ENCODE measurements at regions not wholly inside any gene's neighbourhood (a gene's known extent, or its start where the extent isn't known, plus 50 kb on each side); places are given as distances from the start of the nearest gene placed in this dataset.
"Not testable (repeated sequence)": the region's sequence is repeated elsewhere in the genome, so short reads cannot be mapped to it uniquely, and the experiment has no call there.

- Mint-ChIP-seq H3K27ac (no peak overlapping the region), H3K4me1 (no peaks in the 10 kb centered on the region), H3K9me3 (peaks cover 4 to 24% (median 10%) of the 10 kb centered on the region in 7 donors), H3K36me3 (no peaks in the 10 kb centered on the region), H3K27me3 (no peaks in the 10 kb centered on the region), H3K4me3 (no peak overlapping the region)
- Histone ChIP-seq H3K36me3 (ENCODE audit: control insufficient read depth, insufficient read depth, low read length) (no peaks in the 10 kb centered on the region), H3K27ac (ENCODE audit: insufficient read depth, low read length, poor library complexity, severe bottlenecking) (no peak overlapping the region), H3K27me3 (ENCODE audit: control insufficient read depth, insufficient read depth, low read length) (no peaks in the 10 kb centered on the region), H3K4me3 (ENCODE audit: low read depth, low read length) (no peak overlapping the region), H3K9me3 (ENCODE audit: control insufficient read depth in 2 of 2, low read length in 2 of 2) (no peaks in the 10 kb centered on the region), H3K4me1 (ENCODE audit: control insufficient read depth, insufficient read depth, low read length, poor library complexity, severe bottlenecking) (no peaks in the 10 kb centered on the region)
- ATAC-seq (ENCODE audit: low read depth in 2 of 2): no peak
- DNase-seq: no peak
Measured at GRCh38 chr4:60724623-60725022, 475.5 kb upstream of the ADGRL3 start.

- no peaks in the 10 kb centered on the region for H3K36me3 Mint-ChIP-seq
- Histone ChIP-seq H3K4me3 (ENCODE audit: low read depth, low read length) (no peak overlapping the region), H3K36me3 (ENCODE audit: control insufficient read depth, insufficient read depth, low read length) (no peaks in the 10 kb centered on the region), H3K4me1 (ENCODE audit: control insufficient read depth, insufficient read depth, low read length, poor library complexity, severe bottlenecking) (no peaks in the 10 kb centered on the region), H3K9me3 (ENCODE audit: control insufficient read depth in 2 of 2, low read length in 2 of 2) (no peaks in the 10 kb centered on the region), H3K27ac (ENCODE audit: insufficient read depth, low read length, poor library complexity, severe bottlenecking) (no peak overlapping the region), H3K27me3 (ENCODE audit: control insufficient read depth, insufficient read depth, low read length) (no peaks in the 10 kb centered on the region)
- no peaks in the 10 kb centered on the region for H3K27me3 Mint-ChIP-seq
- ATAC-seq (ENCODE audit: low read depth in 2 of 2) (no peak), DNase-seq (no peak)
- no peaks in the 10 kb centered on the region for H3K4me1 Mint-ChIP-seq
- H3K4me3 Mint-ChIP-seq: no peak overlapping the region
- H3K27ac Mint-ChIP-seq: no peak overlapping the region
- H3K9me3 Mint-ChIP-seq: peaks cover under 1 to 20% (median 9%) of the 10 kb centered on the region in 7 donors
Measured at GRCh38 chr4:60726779-60727178, 473.3 kb upstream of the ADGRL3 start.

GRCh38 chr4:60729194-60729593 is 470.9 kb upstream of the ADGRL3 start:
- Mint-ChIP-seq H3K27ac (no peak overlapping the region), H3K27me3 (no peaks in the 10 kb centered on the region), H3K4me1 (no peaks in the 10 kb centered on the region), H3K36me3 (no peaks in the 10 kb centered on the region), H3K9me3 (peaks cover 0 to 26% (median 7%) of the 10 kb centered on the region in 7 donors), H3K4me3 (no peak overlapping the region)
- Histone ChIP-seq H3K27ac (ENCODE audit: insufficient read depth, low read length, poor library complexity, severe bottlenecking) (no peak overlapping the region), H3K9me3 (ENCODE audit: control insufficient read depth in 2 of 2, low read length in 2 of 2) (no peaks in the 10 kb centered on the region), H3K27me3 (ENCODE audit: control insufficient read depth, insufficient read depth, low read length) (no peaks in the 10 kb centered on the region), H3K36me3 (ENCODE audit: control insufficient read depth, insufficient read depth, low read length) (no peaks in the 10 kb centered on the region), H3K4me3 (ENCODE audit: low read depth, low read length) (no peak overlapping the region), H3K4me1 (ENCODE audit: control insufficient read depth, insufficient read depth, low read length, poor library complexity, severe bottlenecking) (no peaks in the 10 kb centered on the region)
- ATAC-seq (ENCODE audit: low read depth in 2 of 2) (no peak), DNase-seq (no peak)

- H3K36me3 Mint-ChIP-seq; H3K4me3 ChIP-seq (ENCODE audit: low read depth, low read length); DNase-seq; H3K27ac Mint-ChIP-seq; H3K9me3 ChIP-seq (ENCODE audit: control insufficient read depth in 2 of 2, low read length in 2 of 2); H3K36me3 ChIP-seq (ENCODE audit: control insufficient read depth, insufficient read depth, low read length); H3K4me1 ChIP-seq (ENCODE audit: control insufficient read depth, insufficient read depth, low read length, poor library complexity, severe bottlenecking); H3K4me3 Mint-ChIP-seq; H3K27me3 Mint-ChIP-seq; H3K27me3 ChIP-seq (ENCODE audit: control insufficient read depth, insufficient read depth, low read length); H3K4me1 Mint-ChIP-seq; ATAC-seq (ENCODE audit: low read depth in 2 of 2); H3K27ac ChIP-seq (ENCODE audit: insufficient read depth, low read length, poor library complexity, severe bottlenecking): not testable (repeated sequence)
- H3K9me3 Mint-ChIP-seq: peaks cover 0 to 24% (median 8%) of the 10 kb centered on the region in 7 donors
Measured at GRCh38 chr4:60729764-60730163, 470.4 kb upstream of the ADGRL3 start.

GRCh38 chr4:60737858-60738257 is 462.3 kb upstream of the ADGRL3 start:
- peaks cover 4 to 46% (median 7%) of the 10 kb centered on the region in 7 donors for H3K9me3 Mint-ChIP-seq

GRCh38 chr4:60743654-60744053 is 456.5 kb upstream of the ADGRL3 start:
- ATAC-seq (ENCODE audit: low read depth in 2 of 2): no peak
- no peak overlapping the region for H3K4me3 ChIP-seq (ENCODE audit: low read depth, low read length)
- H3K27ac Mint-ChIP-seq: no peak overlapping the region

More at GRCh38 chr4:60737858-60738257, 462.3 kb upstream of the ADGRL3 start:
- H3K4me3 Mint-ChIP-seq: no peak overlapping the region
- Histone ChIP-seq H3K27ac (ENCODE audit: insufficient read depth, low read length, poor library complexity, severe bottlenecking) (no peak overlapping the region), H3K4me1 (ENCODE audit: control insufficient read depth, insufficient read depth, low read length, poor library complexity, severe bottlenecking) (no peaks in the 10 kb centered on the region), H3K27me3 (ENCODE audit: control insufficient read depth, insufficient read depth, low read length) (no peaks in the 10 kb centered on the region), H3K36me3 (ENCODE audit: control insufficient read depth, insufficient read depth, low read length) (no peaks in the 10 kb centered on the region), H3K9me3 (ENCODE audit: control insufficient read depth in 2 of 2, low read length in 2 of 2) (peaks cover 5% of the 10 kb centered on the region in 2 experiments), H3K4me3 (ENCODE audit: low read depth, low read length) (no peak overlapping the region)
- H3K36me3 Mint-ChIP-seq: no peaks in the 10 kb centered on the region
- DNase-seq (no peak), ATAC-seq (ENCODE audit: low read depth in 2 of 2) (no peak)
- no peak overlapping the region for H3K27ac Mint-ChIP-seq
- H3K4me1 Mint-ChIP-seq: no peaks in the 10 kb centered on the region
- H3K27me3 Mint-ChIP-seq: no peaks in the 10 kb centered on the region

GRCh38 chr4:60744767-60745166 is 455.4 kb upstream of the ADGRL3 start:
- no peak for DNase-seq
- Histone ChIP-seq H3K36me3 (ENCODE audit: control insufficient read depth, insufficient read depth, low read length) (no peaks in the 10 kb centered on the region), H3K27me3 (ENCODE audit: control insufficient read depth, insufficient read depth, low read length) (no peaks in the 10 kb centered on the region), H3K4me3 (ENCODE audit: low read depth, low read length) (no peak overlapping the region), H3K27ac (ENCODE audit: insufficient read depth, low read length, poor library complexity, severe bottlenecking) (no peak overlapping the region), H3K4me1 (ENCODE audit: control insufficient read depth, insufficient read depth, low read length, poor library complexity, severe bottlenecking) (no peaks in the 10 kb centered on the region), H3K9me3 (ENCODE audit: control insufficient read depth in 2 of 2, low read length in 2 of 2) (peaks cover 2 to 5% of the 10 kb centered on the region in 2 experiments)
- Mint-ChIP-seq H3K36me3 (no peaks in the 10 kb centered on the region), H3K4me1 (no peaks in the 10 kb centered on the region), H3K4me3 (no peak overlapping the region), H3K27me3 (no peaks in the 10 kb centered on the region), H3K27ac (no peak overlapping the region), H3K9me3 (peaks cover 0 to 38% (median 8%) of the 10 kb centered on the region in 7 donors)
- no peak for ATAC-seq (ENCODE audit: low read depth in 2 of 2)

More at GRCh38 chr4:60743654-60744053, 456.5 kb upstream of the ADGRL3 start:
- Histone ChIP-seq H3K9me3 (ENCODE audit: control insufficient read depth in 2 of 2, low read length in 2 of 2) (peaks cover 4 to 10% of the 10 kb centered on the region in 2 experiments), H3K27me3 (ENCODE audit: control insufficient read depth, insufficient read depth, low read length) (no peaks in the 10 kb centered on the region), H3K36me3 (ENCODE audit: control insufficient read depth, insufficient read depth, low read length) (no peaks in the 10 kb centered on the region), H3K4me1 (ENCODE audit: control insufficient read depth, insufficient read depth, low read length, poor library complexity, severe bottlenecking) (no peaks in the 10 kb centered on the region), H3K27ac (ENCODE audit: insufficient read depth, low read length, poor library complexity, severe bottlenecking) (no peak overlapping the region)
- Mint-ChIP-seq H3K36me3 (no peaks in the 10 kb centered on the region), H3K27me3 (no peaks in the 10 kb centered on the region), H3K4me1 (no peaks in the 10 kb centered on the region), H3K9me3 (peaks cover 0 to 32% (median 8%) of the 10 kb centered on the region in 7 donors), H3K4me3 (no peak overlapping the region)
- DNase-seq: no peak

GRCh38 chr4:60745800-60746571 is 454.1 kb upstream of the ADGRL3 start:
- no peak for DNase-seq
- Histone ChIP-seq H3K27ac (ENCODE audit: insufficient read depth, low read length, poor library complexity, severe bottlenecking) (no peak overlapping the region), H3K27me3 (ENCODE audit: control insufficient read depth, insufficient read depth, low read length) (no peaks in the 10 kb centered on the region), H3K9me3 (ENCODE audit: control insufficient read depth in 2 of 2, low read length in 2 of 2) (peaks cover 2 to 5% of the 10 kb centered on the region in 2 experiments), H3K36me3 (ENCODE audit: control insufficient read depth, insufficient read depth, low read length) (no peaks in the 10 kb centered on the region), H3K4me3 (ENCODE audit: low read depth, low read length) (no peak overlapping the region), H3K4me1 (ENCODE audit: control insufficient read depth, insufficient read depth, low read length, poor library complexity, severe bottlenecking) (no peaks in the 10 kb centered on the region)
- H3K27ac Mint-ChIP-seq: no peak overlapping the region
- H3K27me3 Mint-ChIP-seq: no peaks in the 10 kb centered on the region
- H3K36me3 Mint-ChIP-seq: no peaks in the 10 kb centered on the region
- no peaks in the 10 kb centered on the region for H3K4me1 Mint-ChIP-seq
- no peak overlapping the region for H3K4me3 Mint-ChIP-seq
- H3K9me3 Mint-ChIP-seq: peaks cover 0 to 35% (median 8%) of the 10 kb centered on the region in 7 donors
- no peak for ATAC-seq (ENCODE audit: low read depth in 2 of 2)
